ENCODE measurements at regions not wholly inside any gene's neighbourhood (a gene's known extent, or its start where the extent isn't known, plus 50 kb on each side); places are given as distances from the start of the nearest gene placed in this dataset.

DNA sequence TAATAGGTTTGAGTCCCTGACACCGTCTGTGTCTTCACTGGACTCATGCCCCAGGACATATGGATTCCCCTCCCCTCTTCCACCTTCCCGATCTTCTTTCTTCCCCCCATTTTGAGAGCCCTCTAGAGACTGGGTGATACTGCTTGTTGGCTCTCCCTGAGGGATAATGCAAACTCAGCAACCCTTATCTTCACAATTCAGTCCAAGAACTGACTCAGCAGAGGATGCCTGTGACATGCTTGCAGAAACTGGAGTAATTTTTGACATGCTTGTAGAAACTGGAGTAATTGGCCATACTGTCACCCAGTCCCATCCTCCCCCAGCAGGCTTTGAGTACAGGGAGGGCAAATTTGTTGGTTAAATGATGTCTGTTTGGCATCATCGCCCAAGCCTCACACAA lies 127.6 kb upstream of the CTTNBP2NL start:
- Histone ChIP-seq H4K20me1 (ENCODE audit: insufficient read depth) (no peaks in the 10 kb centered on the region), H3K4me3 (no peak overlapping the region), H3K9me2 (ENCODE audit: insufficient read depth) (no peaks in the 10 kb centered on the region), H2AFZ (no peak overlapping the region), H3K27me3 (ENCODE audit: insufficient read depth, low read depth) (peaks cover 28% of the 10 kb centered on the region; the same call in 1 of the 2 replicates), H3K27ac (no peak overlapping the region), H3K4me1 (replicated peaks; ENCODE audit: insufficient read depth) (no peaks in the 10 kb centered on the region), H3K79me2 (ENCODE audit: low read depth) (no peaks in the 10 kb centered on the region), H3K36me3 (ENCODE audit: low read depth) (no peaks in the 10 kb centered on the region), H3K4me2 (no peak overlapping the region), H3F3A (ENCODE audit: insufficient read depth, low read depth) (no peaks in the 10 kb centered on the region), H3K9me3 (ENCODE audit: insufficient read depth, low read depth) (no peaks in the 10 kb centered on the region)
- BruUV-seq (replicated peaks), result no TSS peak
- DNase-seq, result no peak
- ChIA-PET CTCF (no interaction called here), POLR2A (ENCODE audit: unreplicated experiment) (no interaction called here)
- no peak for TF ChIP-seq EZH2 (IDR thresholded peaks at IDR 0.05; ENCODE audit: low read depth)
- TF ChIP-seq, protein P1, sequence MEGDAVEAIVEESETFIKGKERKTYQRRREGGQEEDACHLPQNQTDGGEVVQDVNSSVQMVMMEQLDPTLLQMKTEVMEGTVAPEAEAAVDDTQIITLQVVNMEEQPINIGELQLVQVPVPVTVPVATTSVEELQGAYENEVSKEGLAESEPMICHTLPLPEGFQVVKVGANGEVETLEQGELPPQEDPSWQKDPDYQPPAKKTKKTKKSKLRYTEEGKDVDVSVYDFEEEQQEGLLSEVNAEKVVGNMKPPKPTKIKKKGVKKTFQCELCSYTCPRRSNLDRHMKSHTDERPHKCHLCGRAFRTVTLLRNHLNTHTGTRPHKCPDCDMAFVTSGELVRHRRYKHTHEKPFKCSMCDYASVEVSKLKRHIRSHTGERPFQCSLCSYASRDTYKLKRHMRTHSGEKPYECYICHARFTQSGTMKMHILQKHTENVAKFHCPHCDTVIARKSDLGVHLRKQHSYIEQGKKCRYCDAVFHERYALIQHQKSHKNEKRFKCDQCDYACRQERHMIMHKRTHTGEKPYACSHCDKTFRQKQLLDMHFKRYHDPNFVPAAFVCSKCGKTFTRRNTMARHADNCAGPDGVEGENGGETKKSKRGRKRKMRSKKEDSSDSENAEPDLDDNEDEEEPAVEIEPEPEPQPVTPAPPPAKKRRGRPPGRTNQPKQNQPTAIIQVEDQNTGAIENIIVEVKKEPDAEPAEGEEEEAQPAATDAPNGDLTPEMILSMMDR (conservative IDR thresholded peaks at IDR 0.05), result no peak
- intact Hi-C loops (cut with micrococcal nuclease; ENCODE audit: unreplicated experiment), result no loop called here

DNA sequence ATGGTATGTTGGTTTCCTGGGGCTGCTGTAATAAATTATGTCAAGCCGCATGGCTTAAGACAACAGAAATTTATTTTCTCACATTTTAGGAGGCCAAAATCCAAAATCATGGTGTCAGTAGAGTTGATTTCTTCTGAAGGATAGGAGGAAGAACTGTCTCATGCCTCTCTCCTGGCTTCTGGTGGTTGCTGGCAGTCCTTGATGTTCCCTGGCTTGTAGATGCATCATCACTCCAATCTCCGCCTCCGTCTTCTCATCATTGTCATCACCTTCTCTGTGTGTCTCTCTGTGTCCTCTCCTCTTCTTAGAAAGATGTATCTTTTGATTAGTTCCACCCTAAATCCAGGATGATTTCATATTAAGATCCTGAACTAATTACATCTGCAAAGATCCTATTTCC lies 124.7 kb upstream of the CTTNBP2NL start:
- intact Hi-C loops (cut with micrococcal nuclease; ENCODE audit: unreplicated experiment), result no loop called here
- DNase-seq, result no peak
- Histone ChIP-seq H3K4me2 (no peak overlapping the region), H3K79me2 (ENCODE audit: low read depth) (no peaks in the 10 kb centered on the region), H3K9me2 (ENCODE audit: insufficient read depth) (no peaks in the 10 kb centered on the region), H3F3A (ENCODE audit: insufficient read depth, low read depth) (no peaks in the 10 kb centered on the region), H3K4me1 (replicated peaks; ENCODE audit: insufficient read depth) (no peaks in the 10 kb centered on the region), H3K27me3 (ENCODE audit: insufficient read depth, low read depth) (peaks cover 35% of the 10 kb centered on the region; the same call in 1 of the 2 replicates), H4K20me1 (ENCODE audit: insufficient read depth) (no peaks in the 10 kb centered on the region), H3K27ac (no peak overlapping the region), H2AFZ (no peak overlapping the region), H3K9me3 (ENCODE audit: insufficient read depth, low read depth) (peaks cover 7% of the 10 kb centered on the region), H3K36me3 (ENCODE audit: low read depth) (no peaks in the 10 kb centered on the region), H3K4me3 (no peak overlapping the region)
- ChIA-PET CTCF (no interaction called here), POLR2A (ENCODE audit: unreplicated experiment) (no interaction called here)
- TF ChIP-seq EZH2 (IDR thresholded peaks at IDR 0.05; ENCODE audit: low read depth), result no peak
- TF ChIP-seq, protein P1 (conservative IDR thresholded peaks at IDR 0.05), result no peak
- BruUV-seq (replicated peaks), result no TSS peak

DNA sequence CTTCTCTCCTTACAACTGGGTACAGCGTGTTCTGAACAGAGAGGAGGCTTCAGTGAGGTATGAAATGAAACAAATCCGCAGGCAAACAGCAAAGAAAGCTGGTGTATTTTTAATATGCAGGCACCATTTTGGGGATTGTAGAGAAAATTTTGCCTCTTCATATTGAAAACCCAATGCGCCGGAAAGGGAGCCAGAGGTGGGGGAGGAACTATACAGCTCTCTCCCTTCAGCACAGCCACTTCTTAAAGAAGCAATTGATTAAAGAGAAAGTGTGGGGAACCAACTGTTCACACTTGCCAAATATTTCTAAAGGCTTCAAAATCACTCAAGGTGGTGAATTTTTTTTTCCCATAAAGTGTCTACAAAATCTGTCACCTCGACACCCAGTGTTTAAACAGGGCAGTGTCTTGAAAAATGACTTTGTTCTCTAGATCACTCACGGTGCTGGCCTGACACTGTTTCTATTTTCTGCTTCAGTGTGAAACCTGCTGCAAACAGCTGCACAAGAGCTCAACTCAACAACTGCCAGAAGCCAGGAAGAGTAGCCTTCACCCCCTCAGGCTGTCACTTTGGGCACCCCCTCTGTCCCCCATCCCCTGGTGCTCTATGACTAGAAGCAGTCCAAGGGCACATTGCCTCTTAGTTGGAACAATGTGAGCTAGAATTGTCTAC lies 123.8 kb upstream of the CTTNBP2NL start:
- no peak overlapping the region for H3K4me3 ChIP-seq
- ChIA-PET CTCF (no interaction called here), POLR2A (ENCODE audit: unreplicated experiment) (no interaction called here)
- no peaks in the 10 kb centered on the region for H3K4me1 ChIP-seq (replicated peaks; ENCODE audit: insufficient read depth)
- no peak overlapping the region for H2AFZ ChIP-seq
- peaks cover 7% of the 10 kb centered on the region for H3K9me3 ChIP-seq (ENCODE audit: insufficient read depth, low read depth)
- BruUV-seq (replicated peaks), result no TSS peak
- H3F3A ChIP-seq (ENCODE audit: insufficient read depth, low read depth), result no peaks in the 10 kb centered on the region
- no peak for TF ChIP-seq EZH2 (IDR thresholded peaks at IDR 0.05; ENCODE audit: low read depth)
- TF ChIP-seq, protein P1 (conservative IDR thresholded peaks at IDR 0.05), result no peak
- no peaks in the 10 kb centered on the region for H3K36me3 ChIP-seq (ENCODE audit: low read depth)
- H3K4me2 ChIP-seq, result no peak overlapping the region
- no peaks in the 10 kb centered on the region for H3K79me2 ChIP-seq (ENCODE audit: low read depth)
- no peak overlapping the region for H3K27ac ChIP-seq
- intact Hi-C loops (cut with micrococcal nuclease; ENCODE audit: unreplicated experiment), result no loop called here
- H3K9me2 ChIP-seq (ENCODE audit: insufficient read depth), result no peaks in the 10 kb centered on the region
- H3K27me3 ChIP-seq (ENCODE audit: insufficient read depth, low read depth), result peaks cover 39% of the 10 kb centered on the region; the same call in 1 of the 2 replicates
- DNase-seq, result no peak
- H4K20me1 ChIP-seq (ENCODE audit: insufficient read depth), result no peaks in the 10 kb centered on the region
